Middle frontal gyrus (tissue), 1 donor: ENCODE measurements at regions not wholly inside any gene's neighbourhood (a gene's known extent, or its start where the extent isn't known, plus 50 kb on each side); places are given as distances from the start of the nearest gene placed in this dataset.
"Not testable (repeated sequence)": the region's sequence is repeated elsewhere in the genome, so short reads cannot be mapped to it uniquely, and the experiment has no call there.

Experiments used
- DNase-seq: peaks from one replicate; pipeline ENCODE4 v3.0.0-alpha.2; 2015; ENCODE audit warnings: low spot score; ENCODE audit errors: extremely low spot score

- DNase-seq = no peak
Measured at GRCh38 chr11:106276859-106277436, 199.5 kb downstream of the AASDHPPT start.

- no peak for DNase-seq
Measured at GRCh38 chr11:106277484-106277883, 200.0 kb downstream of the AASDHPPT start.

- no peak for DNase-seq
Measured at GRCh38 chr11:106278391-106278790, 200.9 kb downstream of the AASDHPPT start.

- no peak for DNase-seq
Measured at GRCh38 chr11:106280036-106280435, 202.6 kb downstream of the AASDHPPT start.

- DNase-seq = no peak
Measured at GRCh38 chr11:106281455-106282173, 204.2 kb downstream of the AASDHPPT start.

- DNase-seq = no peak
Measured at GRCh38 chr11:106286881-106287504, 209.5 kb downstream of the AASDHPPT start.

- DNase-seq = no peak
Measured at GRCh38 chr11:106288057-106288456, 210.6 kb downstream of the AASDHPPT start.

- no peak for DNase-seq
Measured at GRCh38 chr11:106288822-106289387, 211.4 kb downstream of the AASDHPPT start.

- DNase-seq = no peak
Measured at GRCh38 chr11:106292526-106292925, 215.1 kb downstream of the AASDHPPT start.

- DNase-seq = no peak
Measured at GRCh38 chr11:106295974-106296373, 218.5 kb downstream of the AASDHPPT start.

GRCh38 chr11:106302416-106302815 lies 225.0 kb downstream of the AASDHPPT start:
- DNase-seq = no peak

- no peak for DNase-seq
Measured at GRCh38 chr11:106304274-106304673, 226.8 kb downstream of the AASDHPPT start.

- DNase-seq = no peak
Measured at GRCh38 chr11:106305458-106305857, 228.0 kb downstream of the AASDHPPT start.

- DNase-seq = no peak
Measured at GRCh38 chr11:106306942-106307341, 229.5 kb downstream of the AASDHPPT start.

- DNase-seq = no peak
Measured at GRCh38 chr11:106309070-106309684, 231.7 kb downstream of the AASDHPPT start.

- DNase-seq = no peak
Measured at GRCh38 chr11:106311531-106312230, 234.2 kb downstream of the AASDHPPT start.

GRCh38 chr11:106317208-106317773 lies 239.8 kb downstream of the AASDHPPT start:
- not testable (repeated sequence) for DNase-seq

- no peak for DNase-seq
Measured at GRCh38 chr11:106321601-106322000, 244.1 kb downstream of the AASDHPPT start.

GRCh38 chr11:106322106-106322505 lies 244.6 kb downstream of the AASDHPPT start:
- DNase-seq = no peak

GRCh38 chr11:106326087-106326486 lies 248.6 kb downstream of the AASDHPPT start:
- DNase-seq = peak; percentile 13

- DNase-seq = no peak
Measured at GRCh38 chr11:106327134-106327533, 249.7 kb downstream of the AASDHPPT start.
